ENCODE measurements at regions not wholly inside any gene's neighbourhood (a gene's known extent, or its start where the extent isn't known, plus 50 kb on each side); places are given as distances from the start of the nearest gene placed in this dataset.

- TF ChIP-seq TSHZ2 (CRISPR knock-in tag; IDR thresholded peaks at IDR 0.05) (no peak), ZFP30 (CRISPR knock-in tag; IDR thresholded peaks at IDR 0.05) (no peak), OSR1 (CRISPR knock-in tag; IDR thresholded peaks at IDR 0.05) (no peak), ZFP3 (CRISPR knock-in tag; IDR thresholded peaks at IDR 0.05) (no peak), ESRRG (CRISPR knock-in tag; IDR thresholded peaks at IDR 0.05) (no peak), CSDC2 (CRISPR knock-in tag; IDR thresholded peaks at IDR 0.05) (no peak), POU6F1 (CRISPR knock-in tag; IDR thresholded peaks at IDR 0.05; ENCODE audit: borderline replicate concordance, low read depth) (no peak), RARB (CRISPR knock-in tag; IDR thresholded peaks at IDR 0.05) (no peak), ZNF8 (CRISPR knock-in tag; IDR thresholded peaks at IDR 0.05) (no peak)
- TF ChIP-seq, protein P1, sequence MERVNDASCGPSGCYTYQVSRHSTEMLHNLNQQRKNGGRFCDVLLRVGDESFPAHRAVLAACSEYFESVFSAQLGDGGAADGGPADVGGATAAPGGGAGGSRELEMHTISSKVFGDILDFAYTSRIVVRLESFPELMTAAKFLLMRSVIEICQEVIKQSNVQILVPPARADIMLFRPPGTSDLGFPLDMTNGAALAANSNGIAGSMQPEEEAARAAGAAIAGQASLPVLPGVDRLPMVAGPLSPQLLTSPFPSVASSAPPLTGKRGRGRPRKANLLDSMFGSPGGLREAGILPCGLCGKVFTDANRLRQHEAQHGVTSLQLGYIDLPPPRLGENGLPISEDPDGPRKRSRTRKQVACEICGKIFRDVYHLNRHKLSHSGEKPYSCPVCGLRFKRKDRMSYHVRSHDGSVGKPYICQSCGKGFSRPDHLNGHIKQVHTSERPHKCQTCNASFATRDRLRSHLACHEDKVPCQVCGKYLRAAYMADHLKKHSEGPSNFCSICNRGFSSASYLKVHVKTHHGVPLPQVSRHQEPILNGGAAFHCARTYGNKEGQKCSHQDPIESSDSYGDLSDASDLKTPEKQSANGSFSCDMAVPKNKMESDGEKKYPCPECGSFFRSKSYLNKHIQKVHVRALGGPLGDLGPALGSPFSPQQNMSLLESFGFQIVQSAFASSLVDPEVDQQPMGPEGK (CRISPR knock-in tag; IDR thresholded peaks at IDR 0.05; ENCODE audit: borderline replicate concordance) = no peak
These were observed 687.9 kb upstream of the GRM7 start for GRCh38 chr3:6172871-6173642.
